Renal cortex interstitium (tissue), 11 donors: ENCODE measurements at regions not wholly inside any gene's neighbourhood (a gene's known extent, or its start where the extent isn't known, plus 50 kb on each side); places are given as distances from the start of the nearest gene placed in this dataset.
"Not testable (repeated sequence)": the region's sequence is repeated elsewhere in the genome, so short reads cannot be mapped to it uniquely, and the experiment has no call there.

Experiments
- DNase-seq, 11 donors: peaks; one replicate each; pipeline ENCODE4 v3.0.0-alpha.2; 2013; ENCODE audit warnings: low read depth in 9 of 11, low spot score in 4 of 11; ENCODE audit errors: extremely low read depth in 1 of 11

- no peak for DNase-seq
Measured at GRCh38 chr2:175792881-175793280, 209.2 kb downstream of the LNPK start.

- no peak for DNase-seq
Measured at GRCh38 chr2:175792199-175792598, 209.9 kb downstream of the LNPK start.

DNA sequence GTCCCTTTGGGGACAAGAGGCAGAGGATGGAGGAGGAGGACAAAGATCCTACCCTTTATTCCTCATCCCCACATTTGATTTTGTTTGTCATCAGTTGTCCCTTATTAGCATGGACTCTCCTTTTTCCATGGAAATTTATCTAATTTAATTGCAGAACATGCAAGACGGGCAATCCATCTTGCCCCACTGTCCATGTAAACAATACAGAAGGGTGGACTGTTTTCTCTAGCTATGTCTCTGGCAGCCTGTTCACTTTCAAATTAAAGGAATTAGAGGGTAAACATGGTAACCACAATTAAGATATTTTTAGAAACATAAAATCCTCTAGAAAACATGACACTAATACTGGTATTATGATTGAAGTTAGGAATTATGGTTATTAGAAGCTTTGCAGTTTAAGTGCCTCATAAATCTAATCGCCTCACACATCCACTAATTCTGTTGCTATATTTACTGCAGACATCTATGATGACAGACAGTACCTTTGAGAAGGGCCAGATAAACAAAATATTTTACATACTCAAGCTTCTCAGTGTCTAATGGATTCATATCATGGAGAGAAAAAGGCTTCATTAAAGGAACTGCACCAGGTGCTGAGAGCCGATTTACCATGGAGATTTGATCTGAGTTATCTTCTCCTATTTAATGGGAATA, 215.5 kb downstream of the LNPK start:
- no peak for DNase-seq

DNA sequence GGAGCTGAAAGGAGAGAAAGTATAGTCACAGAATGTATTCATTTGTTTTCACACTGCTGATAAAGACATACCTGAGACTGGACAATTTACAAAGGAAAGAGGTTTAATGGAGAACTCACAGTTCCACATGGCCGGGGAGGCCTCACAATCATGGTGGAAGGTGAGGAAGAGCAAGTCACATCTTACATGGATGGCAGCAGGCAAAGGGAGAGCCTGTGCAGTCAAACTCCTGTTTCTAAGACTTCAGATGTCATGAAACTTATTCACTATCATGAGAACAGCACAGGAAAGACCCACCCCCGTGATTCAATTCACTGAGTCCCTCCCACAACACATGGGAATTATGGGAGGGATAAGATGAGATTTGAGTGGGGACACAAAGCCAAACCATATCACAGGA, 224.7 kb downstream of the LNPK start:
- DNase-seq = not testable (repeated sequence)

GRCh38 chr2:175769200-175769599, 232.9 kb downstream of the LNPK start:
- DNase-seq = no peak

DNA sequence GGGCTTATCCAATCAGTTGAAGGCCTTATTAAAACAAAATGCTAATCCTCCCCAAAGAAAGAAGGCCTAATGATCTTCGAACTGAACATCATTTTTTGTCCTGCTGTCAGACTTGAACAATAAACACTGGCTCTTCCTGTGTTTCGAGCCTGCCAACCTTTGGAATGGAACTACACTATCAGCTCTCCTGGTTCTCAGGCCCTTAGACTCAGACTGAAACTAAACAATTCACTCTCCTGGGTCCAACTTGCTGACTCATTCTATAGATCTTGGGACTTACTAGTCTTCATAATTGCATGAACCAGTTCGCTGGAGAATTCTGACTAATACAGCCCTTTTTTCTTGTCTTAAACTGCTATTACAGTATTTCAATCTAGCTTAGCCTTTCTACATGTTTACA, 235.2 kb downstream of the LNPK start:
- no peak for DNase-seq

GRCh38 chr2:175755656-175756386, 246.2 kb downstream of the LNPK start:
- no peak for DNase-seq

DNA sequence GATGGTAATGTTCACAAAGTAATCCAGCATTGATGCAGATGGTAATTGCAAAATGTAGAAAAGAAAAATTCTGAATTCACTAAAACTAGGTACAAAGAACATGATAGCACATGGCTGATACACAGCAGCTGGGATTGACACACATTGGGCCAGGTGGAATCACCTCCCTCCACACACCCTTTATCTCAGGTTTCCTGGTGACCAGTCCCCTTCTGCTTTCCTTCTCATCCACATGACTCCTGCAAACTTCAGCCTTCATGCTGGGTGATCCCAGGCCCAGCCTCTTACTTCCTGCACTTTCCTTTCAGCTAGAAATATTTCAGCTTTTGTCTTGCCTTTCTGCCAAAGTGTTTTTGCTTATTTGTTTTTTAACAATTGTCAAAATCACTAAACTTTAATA, 246.9 kb downstream of the LNPK start:
- no peak for DNase-seq

GRCh38 chr2:175750195-175750594, 251.9 kb downstream of the LNPK start:
- DNase-seq = no peak

DNA sequence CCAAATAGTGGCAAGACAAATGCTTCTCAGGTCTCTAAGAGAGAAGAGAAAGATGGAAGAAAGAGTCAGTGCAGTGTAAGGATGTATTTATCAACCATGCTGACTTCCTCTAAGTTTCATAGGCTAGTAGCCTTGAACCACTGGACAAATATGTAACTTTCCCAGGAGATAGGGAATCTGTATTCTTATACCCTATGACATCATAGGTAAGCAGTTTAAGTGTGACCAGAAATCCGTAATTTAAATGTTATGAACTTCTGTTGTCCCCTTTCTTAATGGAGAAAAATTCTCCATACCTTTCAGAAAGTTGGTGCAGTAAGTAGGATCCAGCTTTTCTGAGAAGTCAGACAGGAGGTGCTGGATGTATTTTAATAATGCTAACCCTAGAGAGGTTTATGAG, 256.2 kb downstream of the LNPK start:
- DNase-seq = no peak

- no peak for DNase-seq
Measured at GRCh38 chr2:175744000-175744399, 258.1 kb downstream of the LNPK start.

GRCh38 chr2:175743011-175743410, 259.1 kb downstream of the LNPK start:
- DNase-seq = no peak

GRCh38 chr2:175742367-175742766, 259.7 kb downstream of the LNPK start:
- no peak for DNase-seq

- no peak for DNase-seq
Measured at GRCh38 chr2:175741164-175741563, 260.9 kb downstream of the LNPK start.

- no peak for DNase-seq
Measured at GRCh38 chr2:175737722-175738361, 264.2 kb downstream of the LNPK start.

DNA sequence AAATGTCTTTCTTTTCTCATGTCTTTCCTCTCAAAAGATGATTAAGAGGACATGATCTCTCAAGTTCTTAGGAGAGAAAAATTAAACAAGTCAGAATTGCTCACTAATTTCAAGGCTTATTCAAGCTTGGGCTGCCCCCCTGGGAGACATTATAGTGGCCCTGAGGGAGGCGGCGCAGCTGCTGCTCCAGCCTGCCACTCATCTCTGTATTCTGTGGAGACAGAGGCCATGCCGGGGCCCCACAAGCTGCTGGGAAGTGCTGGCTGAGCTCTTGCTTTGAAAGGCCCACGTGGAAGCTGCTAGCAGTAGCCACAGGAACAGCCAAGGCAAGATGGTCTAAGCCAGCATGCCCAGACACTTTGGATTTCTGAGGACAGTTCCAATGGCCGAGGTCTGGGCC, 267.4 kb downstream of the LNPK start:
- no peak for DNase-seq

- no peak for DNase-seq
Measured at GRCh38 chr2:175732531-175732930, 269.5 kb downstream of the LNPK start.

- no peak for DNase-seq
Measured at GRCh38 chr2:175730050-175730449, 272.0 kb downstream of the LNPK start.

- no peak for DNase-seq
Measured at GRCh38 chr2:175729049-175729706, 272.9 kb downstream of the LNPK start.

DNA sequence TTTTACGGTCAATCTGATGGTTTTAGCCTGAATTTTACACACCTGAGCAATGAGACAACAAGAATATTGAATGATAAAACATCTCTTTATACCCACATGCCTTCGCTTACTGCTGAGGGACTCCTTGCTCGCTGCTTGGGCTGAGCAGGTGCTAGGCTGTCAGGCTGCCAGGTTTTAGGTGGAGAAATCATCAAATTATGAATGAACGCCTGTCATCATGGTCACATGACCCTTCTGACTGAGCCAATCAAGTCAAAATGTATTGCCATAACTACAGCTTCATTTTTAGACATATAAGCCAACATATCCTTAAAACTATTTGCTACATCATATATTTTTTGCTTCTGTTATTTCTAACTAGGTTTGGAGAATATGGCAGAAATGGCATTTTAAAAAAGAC, 274.0 kb downstream of the LNPK start:
- DNase-seq = no peak
